ENCODE measurements at regions not wholly inside any gene's neighbourhood (a gene's known extent, or its start where the extent isn't known, plus 50 kb on each side); places are given as distances from the start of the nearest gene placed in this dataset.
"Not testable (repeated sequence)": the region's sequence is repeated elsewhere in the genome, so short reads cannot be mapped to it uniquely, and the experiment has no call there.

GRCh38 chr5:176747670-176748072 lies 62.7 kb upstream of the UNC5A start:
- DNase-seq (ENCODE audit: low spot score) = no peak

- DNase-seq (ENCODE audit: low spot score) = no peak
Observed at GRCh38 chr5:176748073-176748966, 62.0 kb upstream of the UNC5A start.

- no peak for DNase-seq (ENCODE audit: low spot score)
Observed at GRCh38 chr5:176748967-176749935, 61.1 kb upstream of the UNC5A start.

GRCh38 chr5:176750144-176750543 lies 60.2 kb upstream of the UNC5A start:
- no peak for DNase-seq (ENCODE audit: low spot score)

GRCh38 chr5:176754376-176754973 lies 55.9 kb upstream of the UNC5A start:
- no peak for DNase-seq (ENCODE audit: low spot score)

GRCh38 chr5:176755593-176755992 lies 54.8 kb upstream of the UNC5A start:
- DNase-seq (ENCODE audit: low spot score) = not testable (repeated sequence)

GRCh38 chr5:176757569-176757968 lies 52.8 kb upstream of the UNC5A start:
- DNase-seq (ENCODE audit: low spot score) = not testable (repeated sequence)
